Chondrocyte (in vitro differentiated cells): ENCODE measurements at regions not wholly inside any gene's neighbourhood (a gene's known extent, or its start where the extent isn't known, plus 50 kb on each side); places are given as distances from the start of the nearest gene placed in this dataset.

ENCODE experiments used
- DNase-seq: peaks from one replicate; pipeline ENCODE4 v3.0.0; 2021; ENCODE audit warnings: mixed read lengths, low spot score
- H3K27ac Mint-ChIP-seq: one replicate; pipeline ENCODE4 v1.8.0; 2021; ENCODE audit warnings: mild to moderate bottlenecking, moderate library complexity, mixed read lengths; ENCODE audit not compliant: unreplicated experiment
- H3K27me3 Mint-ChIP-seq: 2 replicates; pipeline ENCODE4 v1.8.0; 2021; ENCODE audit warnings: low read depth, mixed read lengths
- H3K36me3 Mint-ChIP-seq: 2 replicates; pipeline ENCODE4 v1.8.0; 2021; ENCODE audit warnings: low read depth, mixed read lengths
- H3K4me1 Mint-ChIP-seq: 2 replicates; pipeline ENCODE4 v1.8.0; 2021; ENCODE audit warnings: low read depth, mild to moderate bottlenecking, mixed read lengths
- H3K4me3 Mint-ChIP-seq: one replicate; pipeline ENCODE4 v1.8.0; 2021; ENCODE audit warnings: mild to moderate bottlenecking, moderate library complexity, mixed read lengths; ENCODE audit not compliant: unreplicated experiment
- H3K9me3 Mint-ChIP-seq: 2 replicates; pipeline ENCODE4 v1.8.0; 2021; ENCODE audit warnings: low read depth, mixed read lengths
- CTCF ChIP-seq: fragments of 200-600 bp; sonication (generic); IDR thresholded peaks from 2 replicates; pipeline ENCODE4 v1.5.0; 2021; ENCODE audit warnings: antibody characterized with exemption, mild to moderate bottlenecking, moderate library complexity

GRCh38 chr9:96141666-96142065 is 160.3 kb downstream of the HSD17B3 start:
- Mint-ChIP-seq H3K27ac (no peak overlapping the region), H3K36me3 (no peaks in the 10 kb centered on the region), H3K27me3 (no peaks in the 10 kb centered on the region), H3K9me3 (peaks cover 3% of the 10 kb centered on the region), H3K4me3 (no peak overlapping the region), H3K4me1 (peaks cover 53% of the 10 kb centered on the region)
- no peak for TF ChIP-seq CTCF
- DNase-seq = no peak

- Mint-ChIP-seq H3K4me1 (peaks cover 54% of the 10 kb centered on the region), H3K27me3 (no peaks in the 10 kb centered on the region), H3K27ac (no peak overlapping the region)
Observed at GRCh38 chr9:96141128-96141474, 160.9 kb downstream of the HSD17B3 start.

GRCh38 chr9:96140296-96141127 is 161.5 kb downstream of the HSD17B3 start:
- Mint-ChIP-seq H3K4me1 (peaks cover 59% of the 10 kb centered on the region), H3K27me3 (no peaks in the 10 kb centered on the region), H3K27ac (peak overlapping the region; percentile 87), H3K4me3 (no peak overlapping the region), H3K36me3 (no peaks in the 10 kb centered on the region), H3K9me3 (no peaks in the 10 kb centered on the region)
- TF ChIP-seq CTCF = no peak
- no peak for DNase-seq

More at GRCh38 chr9:96141128-96141474, 160.9 kb downstream of the HSD17B3 start:
- Mint-ChIP-seq H3K36me3 (no peaks in the 10 kb centered on the region), H3K9me3 (no peaks in the 10 kb centered on the region), H3K4me3 (no peak overlapping the region)
- TF ChIP-seq CTCF = no peak
- no peak for DNase-seq

GRCh38 chr9:96139592-96140295 is 162.2 kb downstream of the HSD17B3 start:
- H3K27me3 Mint-ChIP-seq = no peaks in the 10 kb centered on the region
- H3K4me1 Mint-ChIP-seq = peaks cover 67% of the 10 kb centered on the region
- no peaks in the 10 kb centered on the region for H3K36me3 Mint-ChIP-seq
- peak overlapping the region; percentile 5 for H3K4me3 Mint-ChIP-seq
- no peak for TF ChIP-seq CTCF
- H3K9me3 Mint-ChIP-seq = no peaks in the 10 kb centered on the region
- DNase-seq = no peak
- H3K27ac Mint-ChIP-seq = peak overlapping the region; percentile 87

GRCh38 chr9:96138616-96139015 is 163.4 kb downstream of the HSD17B3 start:
- DNase-seq = no peak
- Mint-ChIP-seq H3K9me3 (no peaks in the 10 kb centered on the region), H3K27me3 (no peaks in the 10 kb centered on the region), H3K36me3 (no peaks in the 10 kb centered on the region), H3K27ac (no peak overlapping the region), H3K4me1 (peaks cover 69% of the 10 kb centered on the region), H3K4me3 (no peak overlapping the region)
- no peak for TF ChIP-seq CTCF
